ENCODE measurements at regions not wholly inside any gene's neighbourhood (a gene's known extent, or its start where the extent isn't known, plus 50 kb on each side); places are given as distances from the start of the nearest gene placed in this dataset.

DNA sequence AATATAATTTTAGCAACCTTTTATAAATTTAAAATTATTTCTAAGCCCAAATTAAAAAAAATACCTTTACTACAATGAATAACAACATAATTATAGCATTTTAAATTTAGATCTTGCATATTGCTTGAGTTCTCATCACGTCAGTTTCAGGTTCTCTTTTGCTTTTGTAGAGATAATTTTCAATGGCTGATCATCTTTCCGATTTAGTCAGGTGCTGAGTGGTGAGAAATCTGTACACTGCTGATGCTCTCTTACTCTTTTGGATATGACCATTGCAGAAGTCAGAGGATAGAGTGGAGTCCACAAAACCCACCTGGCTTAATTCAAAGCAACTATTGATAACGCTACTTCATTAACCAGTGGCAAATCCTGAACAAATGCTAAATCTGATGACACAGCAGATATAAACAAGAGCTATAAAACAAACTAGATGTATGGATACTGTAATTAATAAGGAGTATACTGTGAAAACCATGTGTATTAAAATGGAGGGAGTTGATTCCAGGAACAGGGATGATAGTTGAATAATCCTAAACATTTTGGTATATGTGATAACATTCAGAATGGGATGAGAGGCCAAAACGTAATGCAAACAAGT is 394.8 kb downstream of the CSNK1G3 start:
- no peak for FAIRE-seq
- Histone ChIP-seq H3K4me1 (no peaks in the 10 kb centered on the region), H3K27ac (no peak overlapping the region), H3K9me3 (no peaks in the 10 kb centered on the region), H3K4me3 (no peak overlapping the region), H3K36me3 (no peaks in the 10 kb centered on the region), H3K27me3 (no peaks in the 10 kb centered on the region)
- 87 to 91% methylated on average over 4 of the region's 4 CpGs for WGBS, 2 donors
- no peak for ATAC-seq
- intact Hi-C loops (cut with DNase I): no loop called here
- TF ChIP-seq, protein P1, sequence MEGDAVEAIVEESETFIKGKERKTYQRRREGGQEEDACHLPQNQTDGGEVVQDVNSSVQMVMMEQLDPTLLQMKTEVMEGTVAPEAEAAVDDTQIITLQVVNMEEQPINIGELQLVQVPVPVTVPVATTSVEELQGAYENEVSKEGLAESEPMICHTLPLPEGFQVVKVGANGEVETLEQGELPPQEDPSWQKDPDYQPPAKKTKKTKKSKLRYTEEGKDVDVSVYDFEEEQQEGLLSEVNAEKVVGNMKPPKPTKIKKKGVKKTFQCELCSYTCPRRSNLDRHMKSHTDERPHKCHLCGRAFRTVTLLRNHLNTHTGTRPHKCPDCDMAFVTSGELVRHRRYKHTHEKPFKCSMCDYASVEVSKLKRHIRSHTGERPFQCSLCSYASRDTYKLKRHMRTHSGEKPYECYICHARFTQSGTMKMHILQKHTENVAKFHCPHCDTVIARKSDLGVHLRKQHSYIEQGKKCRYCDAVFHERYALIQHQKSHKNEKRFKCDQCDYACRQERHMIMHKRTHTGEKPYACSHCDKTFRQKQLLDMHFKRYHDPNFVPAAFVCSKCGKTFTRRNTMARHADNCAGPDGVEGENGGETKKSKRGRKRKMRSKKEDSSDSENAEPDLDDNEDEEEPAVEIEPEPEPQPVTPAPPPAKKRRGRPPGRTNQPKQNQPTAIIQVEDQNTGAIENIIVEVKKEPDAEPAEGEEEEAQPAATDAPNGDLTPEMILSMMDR (IDR thresholded peaks at IDR 0.05): no peak
- no peak for DNase-seq

DNA sequence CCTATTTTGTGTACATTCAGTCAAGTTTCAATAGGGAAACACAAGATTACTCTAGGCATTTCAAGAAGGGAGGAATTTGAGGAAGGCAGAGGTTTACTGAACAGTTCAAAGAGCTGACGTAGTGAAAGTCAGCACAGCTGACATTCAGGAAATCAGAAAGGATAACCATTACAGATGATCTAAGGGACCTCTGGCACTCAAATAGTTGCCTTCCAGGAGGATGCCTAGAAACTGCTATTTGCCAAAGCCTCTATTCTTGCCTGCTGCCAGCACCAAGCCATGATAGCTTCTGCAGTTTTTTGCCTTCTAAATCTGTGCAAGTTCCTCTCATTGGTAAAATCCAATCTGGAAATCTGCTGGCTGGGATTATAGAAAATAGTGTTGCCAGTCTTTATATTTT is 373.1 kb downstream of the CSNK1G3 start:
- Histone ChIP-seq H3K27ac (no peak overlapping the region), H3K4me1 (peaks cover 16 to 23% (median 20%) of the 10 kb centered on the region in 3 donors), H3K36me3 (no peaks in the 10 kb centered on the region), H3K27me3 (no peaks in the 10 kb centered on the region), H3K4me3 (no peak overlapping the region), H3K9me3 (no peaks in the 10 kb centered on the region)
- DNase-seq (no peak), FAIRE-seq (no peak), ATAC-seq (no peak)
- WGBS, 2 donors: 86 to 89% methylated on average over 1 of the region's 1 CpG
- TF ChIP-seq, protein P1 (IDR thresholded peaks at IDR 0.05): no peak
- intact Hi-C loops (cut with DNase I): no loop called here

DNA sequence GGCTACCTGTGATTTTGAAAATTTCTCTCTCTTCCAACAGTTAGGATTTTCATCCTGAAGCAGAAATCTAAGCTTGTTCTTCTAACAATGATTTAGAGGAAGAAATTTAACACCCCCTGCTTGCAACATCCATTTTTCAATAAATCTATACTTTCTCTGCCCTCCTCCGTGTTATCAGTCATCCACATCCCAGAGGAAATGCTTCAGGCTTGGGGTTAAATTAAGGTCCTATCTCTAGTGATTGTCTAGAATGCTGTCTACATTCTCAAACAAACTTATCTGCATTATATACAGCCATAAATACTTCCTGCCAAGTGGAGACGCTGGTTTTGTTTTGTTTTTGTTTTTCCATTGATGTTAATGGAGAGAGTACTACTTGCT is 371.0 kb downstream of the CSNK1G3 start:
- Histone ChIP-seq H3K27ac (no peak overlapping the region), H3K4me3 (no peak overlapping the region), H3K36me3 (no peaks in the 10 kb centered on the region), H3K4me1 (peaks cover 16 to 23% (median 20%) of the 10 kb centered on the region in 3 donors), H3K9me3 (no peaks in the 10 kb centered on the region), H3K27me3 (no peaks in the 10 kb centered on the region)
- DNase-seq (no peak), ATAC-seq (no peak), FAIRE-seq (no peak)
- intact Hi-C loops (cut with DNase I): no loop called here
- WGBS, 2 donors: 16 to 19% methylated on average over 2 of the region's 2 CpGs
- TF ChIP-seq, protein P1 (IDR thresholded peaks at IDR 0.05): no peak

DNA sequence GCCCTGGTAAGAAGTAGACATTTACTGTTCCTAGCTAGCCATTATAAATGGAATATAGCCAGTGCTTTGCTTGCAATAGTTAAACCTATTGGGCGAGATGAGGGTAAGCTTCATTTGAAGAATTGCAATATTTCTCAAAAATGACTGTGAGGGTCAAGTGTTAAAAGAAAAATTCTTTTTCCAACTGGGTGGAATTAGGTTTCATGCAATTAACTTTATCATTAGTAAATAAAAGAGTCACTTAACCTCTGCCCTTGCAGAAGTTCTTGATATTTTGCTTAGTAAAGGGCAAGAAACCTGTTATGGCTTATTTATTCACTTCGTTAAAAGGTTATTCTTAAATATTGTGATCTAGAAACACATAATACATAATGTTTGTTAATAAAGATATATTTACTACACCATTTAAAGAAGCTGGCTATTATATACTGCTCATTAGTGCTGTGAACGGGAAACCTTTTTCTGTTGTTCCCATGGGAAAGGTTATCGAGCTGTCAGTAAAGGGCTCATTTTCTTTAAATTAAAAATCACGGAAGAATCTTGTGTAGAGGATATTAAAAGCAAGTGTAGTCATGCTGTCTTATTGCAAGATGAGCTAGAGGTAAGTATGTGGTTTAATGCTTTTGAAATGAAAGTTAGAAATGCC is 370.5 kb downstream of the CSNK1G3 start:
- Histone ChIP-seq H3K27me3 (no peaks in the 10 kb centered on the region), H3K4me3 (no peak overlapping the region), H3K27ac (no peak overlapping the region), H3K4me1 (peaks cover 16 to 23% (median 20%) of the 10 kb centered on the region in 3 donors), H3K36me3 (no peaks in the 10 kb centered on the region), H3K9me3 (no peaks in the 10 kb centered on the region)
- TF ChIP-seq, protein P1 (IDR thresholded peaks at IDR 0.05): no peak
- ATAC-seq: peak in 1 of 4 donors; percentile 32
- WGBS, 2 donors: 37 to 44% methylated on average over 5 of the region's 5 CpGs
- DNase-seq: no peak
- intact Hi-C loops (cut with DNase I): no loop called here
- FAIRE-seq: no peak

DNA sequence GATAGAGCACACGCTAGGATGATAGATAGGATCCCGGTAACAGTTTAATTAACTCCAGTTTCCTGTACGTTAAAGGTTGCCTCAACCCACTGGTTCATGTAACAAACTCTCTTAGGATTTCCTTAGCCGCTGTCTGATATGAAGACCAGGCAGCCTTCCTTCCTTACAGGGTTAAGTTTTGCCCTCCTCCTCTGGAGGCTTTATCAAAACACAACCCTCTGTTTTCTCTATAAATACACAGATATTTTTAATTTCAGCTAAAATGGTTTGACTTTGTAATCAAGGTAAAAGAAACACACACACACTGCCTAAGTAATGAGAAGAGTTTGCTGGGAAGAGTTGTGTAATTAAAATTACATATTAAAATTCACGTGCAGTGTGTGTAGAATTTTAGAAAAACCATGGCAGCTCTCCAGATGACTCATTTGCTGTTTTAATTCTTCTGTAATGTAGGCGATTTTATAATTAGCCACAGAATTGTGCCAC is 369.8 kb downstream of the CSNK1G3 start:
- TF ChIP-seq, protein P1 (IDR thresholded peaks at IDR 0.05): no peak
- 15% methylated on average over 6 of the region's 6 CpGs for WGBS, 2 donors
- H3K4me3 ChIP-seq: no peak overlapping the region
- no peak overlapping the region for H3K27ac ChIP-seq
- no peaks in the 10 kb centered on the region for H3K36me3 ChIP-seq
- H3K27me3 ChIP-seq: no peaks in the 10 kb centered on the region
- intact Hi-C loops (cut with DNase I): no loop called here
- FAIRE-seq: no peak
- peaks cover 16 to 23% (median 20%) of the 10 kb centered on the region in 3 donors for H3K4me1 ChIP-seq
- peak in 3 of 4 donors; percentile 31 to 50 (median 32) for ATAC-seq
- no peak for DNase-seq
- no peaks in the 10 kb centered on the region for H3K9me3 ChIP-seq
